ENCODE measurements at regions not wholly inside any gene's neighbourhood (a gene's known extent, or its start where the extent isn't known, plus 50 kb on each side); places are given as distances from the start of the nearest gene placed in this dataset.
"Not testable (repeated sequence)": the region's sequence is repeated elsewhere in the genome, so short reads cannot be mapped to it uniquely, and the experiment has no call there.

DNA sequence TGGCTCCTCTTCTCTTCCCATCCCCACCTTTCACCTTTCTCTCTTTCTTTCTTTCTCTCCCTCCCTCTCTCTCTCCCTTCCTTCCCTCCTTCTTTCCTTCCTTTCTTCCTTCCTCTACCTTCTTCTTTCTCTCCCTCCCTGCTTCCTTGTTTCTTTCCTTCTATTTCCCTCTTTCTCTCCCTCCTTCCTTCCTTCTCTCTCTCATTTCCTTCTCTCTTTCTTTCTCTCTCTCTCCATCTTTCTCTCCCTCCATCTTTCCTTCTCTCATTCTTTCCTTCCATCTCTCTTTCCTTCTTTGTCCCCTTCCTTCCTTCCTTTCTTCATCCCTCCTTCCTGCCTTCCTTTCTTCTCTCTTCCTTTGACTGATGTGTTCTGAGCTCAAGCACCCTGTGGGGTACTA is 1467.0 kb upstream of the DEFB115 start:
- Histone ChIP-seq H3K9ac (ENCODE audit: low read length in 3 of 3) (no peak overlapping the region), H3K4me3 (ENCODE audit: low read length in 3 of 3) (no peak overlapping the region), H3K27ac (ENCODE audit: low read depth in 2 of 2, low read length in 2 of 2) (no peak overlapping the region), H3K9me3 (ENCODE audit: control insufficient read depth in 2 of 3, insufficient read depth in 1 of 3, low read length in 3 of 3) (no peaks in the 10 kb centered on the region), H3K4me1 (ENCODE audit: control insufficient read depth in 2 of 3, insufficient read depth in 2 of 3, low read depth in 1 of 3, low read length in 3 of 3) (no peaks in the 10 kb centered on the region), H3K36me3 (ENCODE audit: control insufficient read depth in 2 of 3, insufficient read depth in 3 of 3, low read length in 3 of 3) (no peaks in the 10 kb centered on the region), H3K27me3 (ENCODE audit: control insufficient read depth, insufficient read depth, low read length) (no peaks in the 10 kb centered on the region)
- TF ChIP-seq, protein P1, sequence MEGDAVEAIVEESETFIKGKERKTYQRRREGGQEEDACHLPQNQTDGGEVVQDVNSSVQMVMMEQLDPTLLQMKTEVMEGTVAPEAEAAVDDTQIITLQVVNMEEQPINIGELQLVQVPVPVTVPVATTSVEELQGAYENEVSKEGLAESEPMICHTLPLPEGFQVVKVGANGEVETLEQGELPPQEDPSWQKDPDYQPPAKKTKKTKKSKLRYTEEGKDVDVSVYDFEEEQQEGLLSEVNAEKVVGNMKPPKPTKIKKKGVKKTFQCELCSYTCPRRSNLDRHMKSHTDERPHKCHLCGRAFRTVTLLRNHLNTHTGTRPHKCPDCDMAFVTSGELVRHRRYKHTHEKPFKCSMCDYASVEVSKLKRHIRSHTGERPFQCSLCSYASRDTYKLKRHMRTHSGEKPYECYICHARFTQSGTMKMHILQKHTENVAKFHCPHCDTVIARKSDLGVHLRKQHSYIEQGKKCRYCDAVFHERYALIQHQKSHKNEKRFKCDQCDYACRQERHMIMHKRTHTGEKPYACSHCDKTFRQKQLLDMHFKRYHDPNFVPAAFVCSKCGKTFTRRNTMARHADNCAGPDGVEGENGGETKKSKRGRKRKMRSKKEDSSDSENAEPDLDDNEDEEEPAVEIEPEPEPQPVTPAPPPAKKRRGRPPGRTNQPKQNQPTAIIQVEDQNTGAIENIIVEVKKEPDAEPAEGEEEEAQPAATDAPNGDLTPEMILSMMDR (IDR thresholded peaks at IDR 0.05; ENCODE audit: borderline replicate concordance, extremely low read depth, insufficient read depth), result no peak
- no peak for DNase-seq
- FAIRE-seq, result no peak
- intact Hi-C loops (cut with DNase I), result no loop called here

DNA sequence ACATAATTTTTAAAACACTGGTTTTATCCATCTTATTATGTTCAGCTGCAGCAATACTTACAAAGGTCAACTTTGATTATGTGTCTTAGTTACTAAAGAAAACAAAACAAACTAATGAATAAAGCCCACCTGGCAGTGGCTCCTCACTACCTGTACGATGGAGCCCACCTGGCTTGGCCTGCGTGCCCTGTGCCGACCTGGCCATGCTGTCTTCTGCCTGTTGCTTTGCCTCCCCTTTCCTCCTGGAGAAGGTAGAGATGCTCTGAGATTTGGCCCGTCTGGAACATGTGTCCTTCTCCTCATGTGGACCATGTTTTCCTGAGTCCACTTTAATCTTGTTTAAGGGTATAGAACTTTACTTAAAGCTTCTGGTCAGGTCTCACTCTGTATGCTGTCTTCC is 1426.0 kb upstream of the DEFB115 start:
- H3K27ac ChIP-seq (ENCODE audit: low read depth in 2 of 2, low read length in 2 of 2), result not testable (repeated sequence)

DNA sequence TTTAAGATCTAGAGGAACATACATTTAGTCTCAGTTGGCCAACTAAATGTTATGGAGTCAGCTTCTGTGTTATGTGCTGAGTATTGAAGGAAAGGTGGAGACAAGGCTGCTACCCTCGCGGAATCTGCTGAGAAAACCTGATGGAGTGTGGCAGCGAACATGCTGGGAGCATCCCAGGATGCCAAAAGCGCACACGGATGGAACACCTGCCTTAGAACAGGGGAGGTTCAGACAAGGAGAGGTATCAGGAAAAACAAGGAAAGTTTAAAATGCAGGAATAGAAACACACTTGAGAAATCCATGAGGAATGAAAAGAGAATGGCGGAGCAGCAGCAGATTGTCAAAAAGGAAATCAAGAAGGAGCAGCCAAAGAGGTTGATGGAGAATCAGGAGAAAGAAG is 1389.5 kb upstream of the DEFB115 start:
- intact Hi-C loops (cut with DNase I); H3K9ac ChIP-seq (ENCODE audit: low read length in 3 of 3); H3K4me1 ChIP-seq (ENCODE audit: control insufficient read depth in 2 of 3, insufficient read depth in 2 of 3, low read depth in 1 of 3, low read length in 3 of 3); H3K27ac ChIP-seq (ENCODE audit: low read depth in 2 of 2, low read length in 2 of 2); FAIRE-seq; H3K27me3 ChIP-seq (ENCODE audit: control insufficient read depth, insufficient read depth, low read length); H3K36me3 ChIP-seq (ENCODE audit: control insufficient read depth in 2 of 3, insufficient read depth in 3 of 3, low read length in 3 of 3); H3K9me3 ChIP-seq (ENCODE audit: control insufficient read depth in 2 of 3, insufficient read depth in 1 of 3, low read length in 3 of 3); H3K4me3 ChIP-seq (ENCODE audit: low read length in 3 of 3): not testable (repeated sequence)
- DNase-seq, result peak in 1 of 5 donors; percentile 38

More for the DNA sequence above, 1426.0 kb upstream of the DEFB115 start:
- H3K27me3 ChIP-seq (ENCODE audit: control insufficient read depth, insufficient read depth, low read length); H3K9ac ChIP-seq (ENCODE audit: low read length in 3 of 3); DNase-seq; intact Hi-C loops (cut with DNase I); FAIRE-seq; H3K4me1 ChIP-seq (ENCODE audit: control insufficient read depth in 2 of 3, insufficient read depth in 2 of 3, low read depth in 1 of 3, low read length in 3 of 3); H3K4me3 ChIP-seq (ENCODE audit: low read length in 3 of 3); H3K9me3 ChIP-seq (ENCODE audit: control insufficient read depth in 2 of 3, insufficient read depth in 1 of 3, low read length in 3 of 3); H3K36me3 ChIP-seq (ENCODE audit: control insufficient read depth in 2 of 3, insufficient read depth in 3 of 3, low read length in 3 of 3): not testable (repeated sequence)

DNA sequence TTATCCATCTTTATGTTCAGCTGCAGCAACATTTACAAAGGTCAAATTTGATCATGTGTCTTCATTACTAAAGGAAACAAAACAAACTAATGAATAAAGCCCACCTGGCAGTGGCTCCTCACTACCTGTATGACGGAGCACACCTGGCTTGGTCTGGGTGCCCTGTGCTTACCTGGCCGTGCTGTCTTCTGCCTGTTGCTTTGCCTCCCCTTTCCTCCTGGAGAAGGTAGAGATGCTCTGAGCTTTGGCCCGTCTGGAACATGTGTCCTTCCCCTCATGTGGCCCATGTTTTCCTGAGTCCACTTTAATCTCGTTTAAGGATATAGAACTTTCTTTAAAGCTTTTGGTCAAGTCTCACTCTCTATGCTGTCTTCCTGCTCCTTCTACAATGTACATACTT is 1388.8 kb upstream of the DEFB115 start:
- H3K27me3 ChIP-seq (ENCODE audit: control insufficient read depth, insufficient read depth, low read length); H3K9me3 ChIP-seq (ENCODE audit: control insufficient read depth in 2 of 3, insufficient read depth in 1 of 3, low read length in 3 of 3); intact Hi-C loops (cut with DNase I); H3K4me1 ChIP-seq (ENCODE audit: control insufficient read depth in 2 of 3, insufficient read depth in 2 of 3, low read depth in 1 of 3, low read length in 3 of 3); FAIRE-seq; H3K4me3 ChIP-seq (ENCODE audit: low read length in 3 of 3); H3K9ac ChIP-seq (ENCODE audit: low read length in 3 of 3); DNase-seq; H3K27ac ChIP-seq (ENCODE audit: low read depth in 2 of 2, low read length in 2 of 2); H3K36me3 ChIP-seq (ENCODE audit: control insufficient read depth in 2 of 3, insufficient read depth in 3 of 3, low read length in 3 of 3): not testable (repeated sequence)

DNA sequence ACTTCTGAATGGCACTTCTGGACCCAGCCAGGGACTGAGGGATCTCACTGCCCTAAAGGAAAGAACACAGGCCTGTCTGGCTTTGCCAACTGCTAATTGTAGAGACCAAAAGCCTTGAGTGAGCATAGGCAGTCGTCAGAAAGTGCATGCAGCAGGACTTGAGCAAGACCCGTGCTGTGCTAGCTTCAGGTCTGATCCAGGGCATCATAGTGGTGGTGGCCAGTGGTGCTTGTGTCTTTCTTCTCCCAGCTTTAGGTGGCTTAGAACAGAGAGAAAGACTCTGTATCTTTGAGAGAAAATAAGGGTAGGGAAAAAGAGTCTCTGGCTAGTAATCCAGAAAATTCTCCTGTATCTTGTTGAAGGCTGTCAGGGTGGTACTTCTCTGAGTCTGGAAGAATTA is 1385.6 kb upstream of the DEFB115 start:
- H3K27me3 ChIP-seq (ENCODE audit: control insufficient read depth, insufficient read depth, low read length); H3K4me1 ChIP-seq (ENCODE audit: control insufficient read depth in 2 of 3, insufficient read depth in 2 of 3, low read depth in 1 of 3, low read length in 3 of 3); H3K9me3 ChIP-seq (ENCODE audit: control insufficient read depth in 2 of 3, insufficient read depth in 1 of 3, low read length in 3 of 3); H3K36me3 ChIP-seq (ENCODE audit: control insufficient read depth in 2 of 3, insufficient read depth in 3 of 3, low read length in 3 of 3); H3K27ac ChIP-seq (ENCODE audit: low read depth in 2 of 2, low read length in 2 of 2); intact Hi-C loops (cut with DNase I); H3K4me3 ChIP-seq (ENCODE audit: low read length in 3 of 3); H3K9ac ChIP-seq (ENCODE audit: low read length in 3 of 3); FAIRE-seq: not testable (repeated sequence)
- DNase-seq, result peak in 1 of 5 donors; percentile 53

Measured in kidney (tissue), 13 donors.